HFFc6 (cell line): ENCODE measurements at regions not wholly inside any gene's neighbourhood (a gene's known extent, or its start where the extent isn't known, plus 50 kb on each side); places are given as distances from the start of the nearest gene placed in this dataset.

ENCODE experiments used
- DNase-seq: peaks from one replicate; pipeline ENCODE4 v3.0.0-alpha.2; 2018
- H3K27ac Mint-ChIP-seq: 2 replicates; pipeline ENCODE4 v1.8.0; 2020; ENCODE audit warnings: mild to moderate bottlenecking, mixed read lengths
- H3K27me3 Mint-ChIP-seq: 2 replicates; pipeline ENCODE4 v1.8.0; 2021; ENCODE audit warnings: mild to moderate bottlenecking, moderate library complexity, mixed read lengths; ENCODE audit not compliant: insufficient read depth
- H3K36me3 Mint-ChIP-seq: 2 replicates; pipeline ENCODE4 v1.8.0; 2021; ENCODE audit warnings: low read depth, mixed read lengths
- H3K4me1 Mint-ChIP-seq: 2 replicates; pipeline ENCODE4 v1.8.0; 2020; ENCODE audit warnings: low read depth, mixed read lengths
- H3K4me3 Mint-ChIP-seq: 2 replicates; pipeline ENCODE4 v1.8.0; 2020; ENCODE audit warnings: mild to moderate bottlenecking, moderate library complexity, mixed read lengths
- H3K9me3 Mint-ChIP-seq: 2 replicates; pipeline ENCODE4 v1.8.0; 2020; ENCODE audit warnings: mild to moderate bottlenecking, mixed read lengths
- CTCF ChIP-seq: fragments of 200-600 bp; sonication (generic); IDR thresholded peaks from 2 replicates; pipeline ENCODE4 v1.5.0; 2021; ENCODE audit warnings: antibody characterized with exemption, mild to moderate bottlenecking

GRCh38 chr10:8978100-8978499, 923.6 kb downstream of the GATA3 start:
- no peak overlapping the region for H3K27ac Mint-ChIP-seq
- H3K36me3 Mint-ChIP-seq: no peaks in the 10 kb centered on the region
- DNase-seq: no peak
- H3K9me3 Mint-ChIP-seq: peaks cover 34% of the 10 kb centered on the region
- H3K27me3 Mint-ChIP-seq: no peaks in the 10 kb centered on the region
- H3K4me1 Mint-ChIP-seq: no peaks in the 10 kb centered on the region
- no peak for TF ChIP-seq CTCF
- H3K4me3 Mint-ChIP-seq: no peak overlapping the region

GRCh38 chr10:8979976-8980375, 925.5 kb downstream of the GATA3 start:
- H3K36me3 Mint-ChIP-seq: no peaks in the 10 kb centered on the region
- DNase-seq: no peak
- peaks cover 36% of the 10 kb centered on the region for H3K9me3 Mint-ChIP-seq
- H3K4me3 Mint-ChIP-seq: no peak overlapping the region
- TF ChIP-seq CTCF: no peak
- H3K4me1 Mint-ChIP-seq: no peaks in the 10 kb centered on the region
- no peaks in the 10 kb centered on the region for H3K27me3 Mint-ChIP-seq
- no peak overlapping the region for H3K27ac Mint-ChIP-seq

GRCh38 chr10:8981277-8981676, 926.8 kb downstream of the GATA3 start:
- TF ChIP-seq CTCF: no peak
- DNase-seq: no peak
- Mint-ChIP-seq H3K9me3 (peaks cover 27% of the 10 kb centered on the region), H3K4me3 (no peak overlapping the region), H3K36me3 (no peaks in the 10 kb centered on the region), H3K4me1 (no peaks in the 10 kb centered on the region), H3K27me3 (no peaks in the 10 kb centered on the region), H3K27ac (no peak overlapping the region)

- DNase-seq: no peak
- H3K27ac Mint-ChIP-seq: no peak overlapping the region
- H3K4me1 Mint-ChIP-seq: no peaks in the 10 kb centered on the region
- peaks cover 16% of the 10 kb centered on the region for H3K9me3 Mint-ChIP-seq
- TF ChIP-seq CTCF: no peak
- peaks cover 2% of the 10 kb centered on the region; the same call in 1 of the 2 replicates for H3K27me3 Mint-ChIP-seq
- no peaks in the 10 kb centered on the region for H3K36me3 Mint-ChIP-seq
- H3K4me3 Mint-ChIP-seq: no peak overlapping the region
These were observed 931.2 kb downstream of the GATA3 start for GRCh38 chr10:8985651-8986050.

GRCh38 chr10:8986975-8987374, 932.5 kb downstream of the GATA3 start:
- H3K9me3 Mint-ChIP-seq: peaks cover 13% of the 10 kb centered on the region
- no peaks in the 10 kb centered on the region for H3K4me1 Mint-ChIP-seq
- H3K4me3 Mint-ChIP-seq: no peak overlapping the region
- H3K27ac Mint-ChIP-seq: no peak overlapping the region
- H3K36me3 Mint-ChIP-seq: no peaks in the 10 kb centered on the region
- DNase-seq: no peak
- H3K27me3 Mint-ChIP-seq: peaks cover 2% of the 10 kb centered on the region; the same call in 1 of the 2 replicates
- no peak for TF ChIP-seq CTCF

GRCh38 chr10:8987712-8988111, 933.2 kb downstream of the GATA3 start:
- DNase-seq: no peak
- H3K9me3 Mint-ChIP-seq: peaks cover 12% of the 10 kb centered on the region
- H3K27ac Mint-ChIP-seq: no peak overlapping the region
- peaks cover 2% of the 10 kb centered on the region; the same call in 1 of the 2 replicates for H3K27me3 Mint-ChIP-seq
- no peak overlapping the region for H3K4me3 Mint-ChIP-seq
- H3K4me1 Mint-ChIP-seq: no peaks in the 10 kb centered on the region
- TF ChIP-seq CTCF: no peak
- no peaks in the 10 kb centered on the region for H3K36me3 Mint-ChIP-seq
